Muscle layer of colon (tissue), 2 donors: ENCODE measurements at regions not wholly inside any gene's neighbourhood (a gene's known extent, or its start where the extent isn't known, plus 50 kb on each side); places are given as distances from the start of the nearest gene placed in this dataset.

ENCODE experiments used
- H3K27ac ChIP-seq: one replicate; pipeline ENCODE4 v1.7.0; 2013; ENCODE audit warnings: low read depth, mild to moderate bottlenecking, low read length, moderate library complexity
- H3K27me3 ChIP-seq, 2 donors: one replicate each; pipeline ENCODE4 v1.7.0; 2013; ENCODE audit warnings: low read length in 2 of 2, mild to moderate bottlenecking in 2 of 2; ENCODE audit not compliant: insufficient read depth in 2 of 2, control insufficient read depth in 1 of 2
- H3K36me3 ChIP-seq: one replicate; pipeline ENCODE4 v1.7.0; 2013; ENCODE audit warnings: mild to moderate bottlenecking, low read length; ENCODE audit not compliant: insufficient read depth
- H3K4me1 ChIP-seq: one replicate; pipeline ENCODE4 v1.7.0; 2013; ENCODE audit warnings: mild to moderate bottlenecking, low read length; ENCODE audit not compliant: insufficient read depth
- H3K4me3 ChIP-seq, 2 donors: one replicate each; pipeline ENCODE4 v1.7.0; 2013; ENCODE audit warnings: low read length in 2 of 2, low read depth in 1 of 2, mild to moderate bottlenecking in 1 of 2, moderate library complexity in 1 of 2
- H3K9ac ChIP-seq: one replicate; pipeline ENCODE4 v1.7.0; 2013; ENCODE audit warnings: low read length
- H3K9me3 ChIP-seq: one replicate; pipeline ENCODE4 v1.7.0; 2013; ENCODE audit warnings: mild to moderate bottlenecking, low read length
- donor health status: abdominal sarcoma.
- donor health status: Adenocarcinoma of cecum.

- Histone ChIP-seq H3K36me3 (no peaks in the 10 kb centered on the region), H3K27ac (no peak overlapping the region), H3K4me3 (no peak overlapping the region), H3K27me3 (no peaks in the 10 kb centered on the region), H3K4me1 (no peaks in the 10 kb centered on the region), H3K9me3 (no peaks in the 10 kb centered on the region), H3K9ac (no peak overlapping the region)
These were observed 101.5 kb upstream of the C1GALT1 start for GRCh38 chr7:7080802-7081201.

- no peaks in the 10 kb centered on the region for H3K36me3 ChIP-seq
- no peaks in the 10 kb centered on the region for H3K4me1 ChIP-seq
- H3K4me3 ChIP-seq: no peak overlapping the region
- no peaks in the 10 kb centered on the region for H3K27me3 ChIP-seq
- H3K9me3 ChIP-seq: no peaks in the 10 kb centered on the region
- H3K27ac ChIP-seq: no peak overlapping the region
- no peak overlapping the region for H3K9ac ChIP-seq
These were observed 91.9 kb upstream of the C1GALT1 start for GRCh38 chr7:7090460-7090859.

- Histone ChIP-seq H3K4me3 (no peak overlapping the region), H3K36me3 (no peaks in the 10 kb centered on the region), H3K27ac (no peak overlapping the region), H3K9me3 (no peaks in the 10 kb centered on the region), H3K9ac (no peak overlapping the region), H3K4me1 (peaks cover 13% of the 10 kb centered on the region), H3K27me3 (no peaks in the 10 kb centered on the region)
These were observed 84.0 kb upstream of the C1GALT1 start for GRCh38 chr7:7098280-7098818.

- H3K36me3 ChIP-seq: no peaks in the 10 kb centered on the region
- no peaks in the 10 kb centered on the region for H3K27me3 ChIP-seq
- H3K4me1 ChIP-seq: peaks cover 13% of the 10 kb centered on the region
- peak overlapping the region in 1 of 2 donors; percentile 11 for H3K4me3 ChIP-seq
- no peaks in the 10 kb centered on the region for H3K9me3 ChIP-seq
- no peak overlapping the region for H3K9ac ChIP-seq
- H3K27ac ChIP-seq: no peak overlapping the region
These were observed 82.7 kb upstream of the C1GALT1 start for GRCh38 chr7:7099584-7100014.

GRCh38 chr7:7100432-7100849 lies 81.9 kb upstream of the C1GALT1 start:
- Histone ChIP-seq H3K36me3 (no peaks in the 10 kb centered on the region), H3K4me3 (no peak overlapping the region), H3K27ac (no peak overlapping the region), H3K4me1 (peaks cover 13% of the 10 kb centered on the region), H3K9ac (no peak overlapping the region), H3K9me3 (no peaks in the 10 kb centered on the region), H3K27me3 (no peaks in the 10 kb centered on the region)

- Histone ChIP-seq H3K4me3 (no peak overlapping the region), H3K27me3 (no peaks in the 10 kb centered on the region)
These were observed 79.4 kb upstream of the C1GALT1 start for GRCh38 chr7:7102906-7103305.

GRCh38 chr7:7103343-7104313 lies 78.7 kb upstream of the C1GALT1 start:
- Histone ChIP-seq H3K36me3 (no peaks in the 10 kb centered on the region), H3K4me3 (no peak overlapping the region), H3K9ac (no peak overlapping the region), H3K4me1 (peaks cover 13% of the 10 kb centered on the region), H3K27me3 (no peaks in the 10 kb centered on the region), H3K9me3 (no peaks in the 10 kb centered on the region), H3K27ac (no peak overlapping the region)

More at GRCh38 chr7:7102906-7103305, 79.4 kb upstream of the C1GALT1 start:
- Histone ChIP-seq H3K9ac (no peak overlapping the region), H3K4me1 (peaks cover 13% of the 10 kb centered on the region), H3K27ac (no peak overlapping the region), H3K9me3 (no peaks in the 10 kb centered on the region), H3K36me3 (no peaks in the 10 kb centered on the region)

- Histone ChIP-seq H3K27me3 (no peaks in the 10 kb centered on the region), H3K4me3 (no peak overlapping the region), H3K9ac (no peak overlapping the region), H3K4me1 (peaks cover 11% of the 10 kb centered on the region), H3K36me3 (no peaks in the 10 kb centered on the region), H3K27ac (no peak overlapping the region), H3K9me3 (no peaks in the 10 kb centered on the region)
These were observed 78.0 kb upstream of the C1GALT1 start for GRCh38 chr7:7104314-7104698.

GRCh38 chr7:7104971-7105370 lies 77.4 kb upstream of the C1GALT1 start:
- no peak overlapping the region for H3K9ac ChIP-seq
- no peaks in the 10 kb centered on the region for H3K9me3 ChIP-seq
- no peak overlapping the region for H3K4me3 ChIP-seq
- H3K27ac ChIP-seq: no peak overlapping the region
- no peaks in the 10 kb centered on the region for H3K36me3 ChIP-seq
- peaks cover 4% of the 10 kb centered on the region for H3K4me1 ChIP-seq
- H3K27me3 ChIP-seq: no peaks in the 10 kb centered on the region

- no peak overlapping the region for H3K27ac ChIP-seq
- no peak overlapping the region for H3K4me3 ChIP-seq
- no peaks in the 10 kb centered on the region for H3K27me3 ChIP-seq
- H3K9ac ChIP-seq: no peak overlapping the region
- no peaks in the 10 kb centered on the region for H3K9me3 ChIP-seq
- no peaks in the 10 kb centered on the region for H3K4me1 ChIP-seq
- H3K36me3 ChIP-seq: no peaks in the 10 kb centered on the region
These were observed 76.4 kb upstream of the C1GALT1 start for GRCh38 chr7:7105800-7106582.

- H3K27me3 ChIP-seq: no peaks in the 10 kb centered on the region
- H3K9me3 ChIP-seq: no peaks in the 10 kb centered on the region
- no peaks in the 10 kb centered on the region for H3K4me1 ChIP-seq
- no peak overlapping the region for H3K9ac ChIP-seq
- H3K36me3 ChIP-seq: no peaks in the 10 kb centered on the region
- no peak overlapping the region for H3K27ac ChIP-seq
- no peak overlapping the region for H3K4me3 ChIP-seq
These were observed 73.4 kb upstream of the C1GALT1 start for GRCh38 chr7:7108931-7109330.
